ENCODE measurements at regions not wholly inside any gene's neighbourhood (a gene's known extent, or its start where the extent isn't known, plus 50 kb on each side); places are given as distances from the start of the nearest gene placed in this dataset.

- H3T11ph ChIP-seq (ENCODE audit: low read length) = no peak overlapping the region
- no peak overlapping the region for H4K91ac ChIP-seq (ENCODE audit: insufficient read length, low read depth, low read length)
- no peak overlapping the region for H3K14ac ChIP-seq (ENCODE audit: insufficient read depth, low read length)
- no peaks in the 10 kb centered on the region for H4K20me1 ChIP-seq (ENCODE audit: control insufficient read depth, insufficient read depth, insufficient read length)
- no peaks in the 10 kb centered on the region for H3K27me3 Mint-ChIP-seq (ENCODE audit: low read depth)
- no peak overlapping the region for H4K5ac ChIP-seq (ENCODE audit: insufficient read length, low read depth, low read length)
- H2BK20ac ChIP-seq (ENCODE audit: low read depth, low read length, poor library complexity, severe bottlenecking) = no peak overlapping the region
- no peaks in the 10 kb centered on the region for H3K79me1 ChIP-seq (ENCODE audit: insufficient read depth, low read depth, low read length, poor library complexity, severe bottlenecking)
- no peak overlapping the region for H3K27ac ChIP-seq (ENCODE audit: insufficient read length, low read depth, low read length)
- no peak for DNase-seq
- H3K23ac ChIP-seq (ENCODE audit: insufficient read length, low read depth, low read length) = no peak overlapping the region
- H2AK5ac ChIP-seq (ENCODE audit: insufficient read length, low read length) = no peak overlapping the region
- no peak for TF ChIP-seq CTCF (conservative IDR thresholded peaks at IDR 0.05)
- H2BK120ac ChIP-seq (ENCODE audit: low read depth, low read length, poor library complexity, severe bottlenecking) = no peak overlapping the region
- no peak overlapping the region for H3K9ac ChIP-seq (ENCODE audit: extremely low read depth, insufficient read length, low read length)
- no peak overlapping the region for H3K27ac Mint-ChIP-seq
- H4K8ac ChIP-seq (replicated peaks; ENCODE audit: insufficient read length, low read depth, low read length) = no peak overlapping the region
- H2BK15ac ChIP-seq (ENCODE audit: low read depth, low read length) = no peak overlapping the region
- H3K4me2 ChIP-seq (ENCODE audit: insufficient read depth, insufficient read length, low read length) = no peak overlapping the region
- H3K9me3 Mint-ChIP-seq = no peaks in the 10 kb centered on the region
- peaks cover 12 to 21% of the 10 kb centered on the region in 2 experiments for H3K4me1 Mint-ChIP-seq
- H3K18ac ChIP-seq (ENCODE audit: insufficient read length, low read depth, low read length) = no peak overlapping the region
- WGBS (ENCODE audit: extremely low coverage, insufficient read length, low lambda C conversion rate) = no CpG with 5 or more reads among the region's 7 CpGs
- H2AFZ ChIP-seq (ENCODE audit: low read length) = no peak overlapping the region
- no peaks in the 10 kb centered on the region for H3K79me2 ChIP-seq (ENCODE audit: insufficient read depth, low read length)
- no peak overlapping the region for H2BK5ac ChIP-seq (ENCODE audit: insufficient read length, low read length)
- H3K23me2 ChIP-seq (ENCODE audit: insufficient read length, low read depth, low read length, poor library complexity, severe bottlenecking) = no peaks in the 10 kb centered on the region
- H3K36me3 Mint-ChIP-seq (ENCODE audit: insufficient read depth in 1 of 3, low read depth in 3 of 3) = peaks cover 0 to 5% (median 0%) of the 10 kb centered on the region in 3 experiments; a peak in 2 of 7 replicates
- H3K4me3 Mint-ChIP-seq = no peak overlapping the region
- H3K9me3 ChIP-seq (ENCODE audit: control insufficient read depth, low read depth, low read length) = no peaks in the 10 kb centered on the region
- H3K27me3 ChIP-seq (ENCODE audit: insufficient read depth, low read length) = no peaks in the 10 kb centered on the region
- no peak overlapping the region for H2BK12ac ChIP-seq (ENCODE audit: insufficient read length, low read depth, low read length)
- no peak overlapping the region for H3K4ac ChIP-seq (ENCODE audit: low read depth, low read length)
- no peaks in the 10 kb centered on the region for H3K4me1 ChIP-seq (ENCODE audit: insufficient read depth, low read length)
- no peak overlapping the region for H3K56ac ChIP-seq (ENCODE audit: insufficient read length, low read depth, low read length)
Measured at GRCh38 chr2:150618245-150618895, 130.9 kb upstream of the RND3 start.

All from H9 (cell line).